Thoracic aorta (tissue), 2 donors: ENCODE measurements at regions not wholly inside any gene's neighbourhood (a gene's known extent, or its start where the extent isn't known, plus 50 kb on each side); places are given as distances from the start of the nearest gene placed in this dataset.

ENCODE experiments used
- ATAC-seq: fragments of 150-250 bp; one replicate; pipeline ENCODE4 v1.8.0; 2017; ENCODE audit warnings: low read depth; ENCODE audit not compliant: insufficient number of reproducible peaks, low FRiP score
- DNase-seq: peaks from one replicate; pipeline ENCODE4 v3.0.0-alpha.2; 2020; ENCODE audit warnings: low spot score
- H3K27ac ChIP-seq, 2 donors: fragments of 200-600 bp; sonication (generic); 1 replicate in 1 of 2; 2 replicates in 1 of 2; pipeline ENCODE4 v1.5.1; 2016; ENCODE audit warnings: mild to moderate bottlenecking in 2 of 2, moderate library complexity in 2 of 2
- H3K27me3 ChIP-seq: fragments of 200-600 bp; sonication (generic); replicated peaks from 2 replicates; pipeline ENCODE4 v1.6.0; 2016; ENCODE audit warnings: mild to moderate bottlenecking; ENCODE audit not compliant: insufficient read depth
- H3K36me3 ChIP-seq: fragments of 200-600 bp; sonication (generic); one replicate; pipeline ENCODE4 v1.5.1; 2016
- H3K4me1 ChIP-seq, 2 donors: fragments of 200-600 bp; sonication (generic); 1 replicate in 1 of 2; 2 replicates in 1 of 2; pipeline versions ENCODE4 v1.5.1 to v1.6.0; 2016; ENCODE audit warnings: low read depth in 2 of 2, mild to moderate bottlenecking in 1 of 2; ENCODE audit not compliant: control insufficient read depth in 1 of 2
- H3K4me3 ChIP-seq: fragments of 200-600 bp; sonication (generic); 2 replicates; pipeline ENCODE4 v1.5.1; 2016; ENCODE audit warnings: mild to moderate bottlenecking
- H3K9me3 ChIP-seq: fragments of 200-600 bp; sonication (generic); 2 replicates; pipeline ENCODE4 v1.5.1; 2016
- CTCF ChIP-seq: fragments of 200-600 bp; sonication (generic); IDR thresholded peaks from one replicate; pipeline ENCODE4 v1.5.1; 2019; ENCODE audit warnings: antibody characterized with exemption

- H3K9me3 ChIP-seq: no peaks in the 10 kb centered on the region
- no peaks in the 10 kb centered on the region for H3K36me3 ChIP-seq
- no peak for TF ChIP-seq CTCF
- H3K4me1 ChIP-seq: peaks cover 0 to 14% of the 10 kb centered on the region in 2 donors
- DNase-seq: no peak
- no peak overlapping the region for H3K27ac ChIP-seq
- H3K4me3 ChIP-seq: no peak overlapping the region
- H3K27me3 ChIP-seq: no peaks in the 10 kb centered on the region
- ATAC-seq: no peak
Observed at GRCh38 chr11:19652623-19653375, 59.8 kb upstream of the NAV2 start.

DNA sequence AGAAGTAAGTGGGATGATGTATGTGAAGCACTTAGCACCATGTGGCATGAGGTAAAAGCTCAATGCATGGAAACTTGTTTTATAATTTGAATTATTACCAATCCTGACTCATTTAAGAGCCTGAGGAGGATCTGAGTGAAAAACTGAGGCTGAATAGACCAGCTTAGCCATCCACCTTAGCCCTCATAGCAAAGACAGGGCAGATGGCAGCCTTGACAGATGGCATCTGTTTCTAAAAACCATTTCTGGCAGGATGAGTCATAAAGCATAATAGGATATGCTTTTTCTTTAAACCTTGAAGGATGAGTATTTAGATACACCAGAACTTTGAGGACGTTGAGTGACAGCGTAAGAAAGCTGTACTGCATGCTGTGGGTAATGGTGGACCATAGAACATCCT lies 61.0 kb upstream of the NAV2 start:
- H3K9me3 ChIP-seq: no peaks in the 10 kb centered on the region
- H3K4me3 ChIP-seq: no peak overlapping the region
- H3K27ac ChIP-seq: no peak overlapping the region
- no peak for TF ChIP-seq CTCF
- no peak for DNase-seq
- no peak for ATAC-seq
- no peaks in the 10 kb centered on the region for H3K27me3 ChIP-seq
- H3K36me3 ChIP-seq: no peaks in the 10 kb centered on the region
- peaks cover 0 to 20% of the 10 kb centered on the region in 2 donors for H3K4me1 ChIP-seq

GRCh38 chr11:19651028-19651427 lies 61.6 kb upstream of the NAV2 start:
- no peak for DNase-seq
- Histone ChIP-seq H3K36me3 (no peaks in the 10 kb centered on the region), H3K4me1 (peaks cover 0 to 26% of the 10 kb centered on the region in 2 donors), H3K27ac (no peak overlapping the region), H3K27me3 (no peaks in the 10 kb centered on the region), H3K9me3 (no peaks in the 10 kb centered on the region), H3K4me3 (no peak overlapping the region)
- no peak for ATAC-seq
- TF ChIP-seq CTCF: no peak

DNA sequence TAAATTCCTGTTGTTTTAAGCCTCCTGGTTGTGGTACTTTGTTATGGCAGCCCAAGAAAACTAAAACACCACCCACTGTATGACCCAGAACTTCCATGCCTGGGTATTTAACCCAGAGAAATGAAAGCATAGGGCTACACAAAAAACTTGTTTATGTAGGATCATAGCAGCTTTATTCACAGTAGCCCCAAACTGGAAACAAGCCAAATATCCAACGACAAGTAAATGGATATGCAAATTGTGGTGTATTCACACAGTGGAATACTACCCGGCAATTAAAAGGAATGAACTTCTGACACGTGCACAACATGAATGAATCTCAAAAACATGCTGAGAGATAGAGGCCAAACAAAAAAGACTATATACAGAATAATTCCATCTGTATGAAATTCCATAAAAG lies 62.2 kb upstream of the NAV2 start:
- ATAC-seq (no peak), DNase-seq (no peak)
- H3K4me3 ChIP-seq: no peak overlapping the region
- H3K4me1 ChIP-seq: peaks cover 0 to 27% of the 10 kb centered on the region in 2 donors
- H3K36me3 ChIP-seq: no peaks in the 10 kb centered on the region
- H3K9me3 ChIP-seq: no peaks in the 10 kb centered on the region
- H3K27me3 ChIP-seq: no peaks in the 10 kb centered on the region
- no peak overlapping the region for H3K27ac ChIP-seq
- no peak for TF ChIP-seq CTCF

GRCh38 chr11:19649751-19650150 lies 62.9 kb upstream of the NAV2 start:
- TF ChIP-seq CTCF: no peak
- no peak overlapping the region for H3K27ac ChIP-seq
- H3K4me3 ChIP-seq: no peak overlapping the region
- DNase-seq (no peak), ATAC-seq (no peak)
- H3K9me3 ChIP-seq: no peaks in the 10 kb centered on the region
- H3K27me3 ChIP-seq: no peaks in the 10 kb centered on the region
- no peaks in the 10 kb centered on the region for H3K36me3 ChIP-seq
- peaks cover 0 to 27% of the 10 kb centered on the region in 2 donors for H3K4me1 ChIP-seq
